ENCODE measurements at regions not wholly inside any gene's neighbourhood (a gene's known extent, or its start where the extent isn't known, plus 50 kb on each side); places are given as distances from the start of the nearest gene placed in this dataset.

DNA sequence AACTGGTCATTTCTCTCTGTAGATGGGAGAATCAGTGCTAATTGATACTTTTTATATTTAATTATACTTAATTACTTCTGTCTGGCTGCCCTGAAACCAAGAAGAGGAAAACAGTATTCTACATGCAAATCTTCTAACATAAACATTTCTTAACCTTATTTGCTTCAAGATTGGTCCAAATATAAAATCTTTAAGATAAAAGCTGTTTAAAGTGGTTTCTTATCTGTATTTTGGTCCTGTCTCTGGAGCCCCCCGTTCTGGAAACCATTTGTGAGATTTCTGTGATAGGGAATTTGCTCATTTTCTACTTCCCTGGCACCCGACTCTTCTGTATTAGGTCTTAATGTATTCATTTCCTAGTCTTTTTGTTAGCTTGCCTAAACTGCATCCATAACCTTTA lies 168.6 kb downstream of the RNF144B start:
- TF ChIP-seq, protein P1, sequence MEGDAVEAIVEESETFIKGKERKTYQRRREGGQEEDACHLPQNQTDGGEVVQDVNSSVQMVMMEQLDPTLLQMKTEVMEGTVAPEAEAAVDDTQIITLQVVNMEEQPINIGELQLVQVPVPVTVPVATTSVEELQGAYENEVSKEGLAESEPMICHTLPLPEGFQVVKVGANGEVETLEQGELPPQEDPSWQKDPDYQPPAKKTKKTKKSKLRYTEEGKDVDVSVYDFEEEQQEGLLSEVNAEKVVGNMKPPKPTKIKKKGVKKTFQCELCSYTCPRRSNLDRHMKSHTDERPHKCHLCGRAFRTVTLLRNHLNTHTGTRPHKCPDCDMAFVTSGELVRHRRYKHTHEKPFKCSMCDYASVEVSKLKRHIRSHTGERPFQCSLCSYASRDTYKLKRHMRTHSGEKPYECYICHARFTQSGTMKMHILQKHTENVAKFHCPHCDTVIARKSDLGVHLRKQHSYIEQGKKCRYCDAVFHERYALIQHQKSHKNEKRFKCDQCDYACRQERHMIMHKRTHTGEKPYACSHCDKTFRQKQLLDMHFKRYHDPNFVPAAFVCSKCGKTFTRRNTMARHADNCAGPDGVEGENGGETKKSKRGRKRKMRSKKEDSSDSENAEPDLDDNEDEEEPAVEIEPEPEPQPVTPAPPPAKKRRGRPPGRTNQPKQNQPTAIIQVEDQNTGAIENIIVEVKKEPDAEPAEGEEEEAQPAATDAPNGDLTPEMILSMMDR (IDR thresholded peaks at IDR 0.05; ENCODE audit: low read depth, low read length), result no peak
- TF ChIP-seq POLR2A (IDR thresholded peaks at IDR 0.05; ENCODE audit: extremely low read depth, insufficient read length), result no peak
